ENCODE measurements at regions not wholly inside any gene's neighbourhood (a gene's known extent, or its start where the extent isn't known, plus 50 kb on each side); places are given as distances from the start of the nearest gene placed in this dataset.

GRCh38 chr5:56516441-56516840 lies 283.3 kb upstream of the ANKRD55 start:
- TF ChIP-seq POLR2A (IDR thresholded peaks at IDR 0.05; ENCODE audit: low read depth, low read length) (no peak), POLR2AphosphoS5 (IDR thresholded peaks at IDR 0.05; ENCODE audit: low read depth, low read length) (no peak), TAF1 (IDR thresholded peaks at IDR 0.05; ENCODE audit: borderline replicate concordance, low read depth, low read length) (no peak)
